Astrocyte of the spinal cord (primary cell): ENCODE measurements at regions not wholly inside any gene's neighbourhood (a gene's known extent, or its start where the extent isn't known, plus 50 kb on each side); places are given as distances from the start of the nearest gene placed in this dataset.

Experiments
- DNase-seq: peaks from one replicate; pipeline ENCODE4 v3.0.0; 2011; ENCODE audit warnings: low read depth, low spot score
- H3K4me3 ChIP-seq: 2 replicates; pipeline ENCODE4 v1.5.1; 2011; ENCODE audit warnings: low read depth, mild to moderate bottlenecking, low read length, moderate library complexity
- CTCF ChIP-seq: IDR thresholded peaks from 2 replicates; pipeline ENCODE4 v1.5.1; 2012; ENCODE audit warnings: low read depth, mild to moderate bottlenecking, low read length, inconsistent platforms
- in situ Hi-C: cut with HindIII; loops from 2 replicates; pipeline ENCODE4 v1.10.0; 2017; ENCODE audit warnings: low sequenced_read_pairs

- in situ Hi-C loops, result no loop called here
- no peak for TF ChIP-seq CTCF
- DNase-seq, result no peak
Measured at GRCh38 chr13:54912367-54912766, 1883.8 kb downstream of the OLFM4 start.

GRCh38 chr13:54913668-54914067 lies 1885.1 kb downstream of the OLFM4 start:
- in situ Hi-C loops, result no loop called here
- no peak for DNase-seq
- no peak overlapping the region for H3K4me3 ChIP-seq
- TF ChIP-seq CTCF, result no peak

More at GRCh38 chr13:54912367-54912766, 1883.8 kb downstream of the OLFM4 start:
- H3K4me3 ChIP-seq, result no peak overlapping the region

GRCh38 chr13:54927538-54927937 lies 1898.9 kb downstream of the OLFM4 start:
- H3K4me3 ChIP-seq, result no peak overlapping the region
- in situ Hi-C loops, result no loop called here
- TF ChIP-seq CTCF, result no peak
- DNase-seq, result no peak

GRCh38 chr13:54928071-54928470 lies 1899.5 kb downstream of the OLFM4 start:
- no peak overlapping the region for H3K4me3 ChIP-seq
- no peak for DNase-seq
- in situ Hi-C loops, result no loop called here
- no peak for TF ChIP-seq CTCF

GRCh38 chr13:54934121-54934520 lies 1905.5 kb downstream of the OLFM4 start:
- in situ Hi-C loops, result no loop called here
- H3K4me3 ChIP-seq, result no peak overlapping the region
- DNase-seq, result no peak
- no peak for TF ChIP-seq CTCF

GRCh38 chr13:54945973-54946372 lies 1917.4 kb downstream of the OLFM4 start:
- in situ Hi-C loops, result no loop called here
- H3K4me3 ChIP-seq, result no peak overlapping the region
- DNase-seq, result no peak
- no peak for TF ChIP-seq CTCF

GRCh38 chr13:54949735-54950134 lies 1921.1 kb downstream of the OLFM4 start:
- no peak overlapping the region for H3K4me3 ChIP-seq
- no peak for DNase-seq
- TF ChIP-seq CTCF, result no peak

More at GRCh38 chr13:54949735-54950134, 1921.1 kb downstream of the OLFM4 start:
- in situ Hi-C loops, result no loop called here
